KOPT-K1 (cell line): ENCODE measurements at regions not wholly inside any gene's neighbourhood (a gene's known extent, or its start where the extent isn't known, plus 50 kb on each side); places are given as distances from the start of the nearest gene placed in this dataset.
"Not testable (repeated sequence)": the region's sequence is repeated elsewhere in the genome, so short reads cannot be mapped to it uniquely, and the experiment has no call there.

Experiments used
- H3K27ac ChIP-seq: fragments of 200-600 bp; sonication (generic); 2 replicates; pipeline ENCODE4 v1.5.1; 2016; ENCODE audit warnings: antibody characterized with exemption, mild to moderate bottlenecking, low read depth, low read length; ENCODE audit not compliant: poor library complexity, severe bottlenecking
- H3K36me3 ChIP-seq: fragments of 200-600 bp; sonication (generic); 2 replicates; pipeline ENCODE4 v1.5.1; 2017; ENCODE audit warnings: antibody characterized with exemption, mild to moderate bottlenecking, low read length, moderate library complexity; ENCODE audit not compliant: insufficient read depth
- H3K9me3 ChIP-seq: fragments of 200-600 bp; sonication (generic); 2 replicates; pipeline ENCODE4 v1.5.1; 2017; ENCODE audit warnings: antibody characterized with exemption, low read length, mild to moderate bottlenecking; ENCODE audit not compliant: insufficient read depth, poor library complexity, severe bottlenecking

DNA sequence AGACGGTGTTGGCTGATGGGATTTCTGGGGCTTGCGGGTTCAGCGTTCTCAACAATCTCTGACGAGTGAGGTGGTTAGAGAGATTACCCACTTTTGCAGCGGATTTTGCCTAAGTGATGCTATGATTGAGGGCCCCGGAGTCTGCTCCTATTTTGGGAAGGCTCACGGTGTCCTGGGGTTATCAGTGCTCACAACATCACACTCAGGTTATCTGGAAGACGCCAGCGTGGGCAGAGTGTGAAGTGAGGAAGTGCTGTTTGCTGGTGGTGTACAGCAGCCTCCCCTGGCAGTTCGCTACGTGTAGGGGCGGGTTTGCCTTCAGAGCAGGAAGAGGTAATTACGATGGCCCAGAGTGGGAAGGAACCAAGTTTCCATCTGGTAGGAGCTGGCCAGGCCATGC, 341.2 kb upstream of the IRX2 start:
- no peak overlapping the region for H3K27ac ChIP-seq
- no peaks in the 10 kb centered on the region for H3K36me3 ChIP-seq
- no peaks in the 10 kb centered on the region for H3K9me3 ChIP-seq

DNA sequence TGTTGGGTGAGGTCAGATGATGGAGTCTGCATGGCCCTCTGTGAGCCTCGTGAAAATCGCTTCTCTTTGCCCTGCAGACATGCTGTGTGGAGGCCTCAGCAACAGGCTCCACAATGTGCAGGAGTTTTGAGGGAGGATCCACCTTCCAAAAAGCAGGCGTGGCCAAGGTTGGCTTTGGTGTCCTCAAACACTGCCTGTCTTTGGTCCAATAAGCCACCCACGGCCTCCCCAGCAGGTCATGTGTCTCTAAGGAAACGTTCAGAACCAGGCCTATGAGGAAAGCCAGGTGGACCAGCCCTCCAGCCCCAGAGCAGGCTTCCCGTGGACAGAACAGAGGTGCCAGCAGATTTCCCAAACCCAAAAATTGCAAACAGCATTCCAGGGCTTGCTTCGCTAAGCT, 340.7 kb upstream of the IRX2 start:
- Histone ChIP-seq H3K9me3 (no peaks in the 10 kb centered on the region), H3K27ac (no peak overlapping the region), H3K36me3 (no peaks in the 10 kb centered on the region)

DNA sequence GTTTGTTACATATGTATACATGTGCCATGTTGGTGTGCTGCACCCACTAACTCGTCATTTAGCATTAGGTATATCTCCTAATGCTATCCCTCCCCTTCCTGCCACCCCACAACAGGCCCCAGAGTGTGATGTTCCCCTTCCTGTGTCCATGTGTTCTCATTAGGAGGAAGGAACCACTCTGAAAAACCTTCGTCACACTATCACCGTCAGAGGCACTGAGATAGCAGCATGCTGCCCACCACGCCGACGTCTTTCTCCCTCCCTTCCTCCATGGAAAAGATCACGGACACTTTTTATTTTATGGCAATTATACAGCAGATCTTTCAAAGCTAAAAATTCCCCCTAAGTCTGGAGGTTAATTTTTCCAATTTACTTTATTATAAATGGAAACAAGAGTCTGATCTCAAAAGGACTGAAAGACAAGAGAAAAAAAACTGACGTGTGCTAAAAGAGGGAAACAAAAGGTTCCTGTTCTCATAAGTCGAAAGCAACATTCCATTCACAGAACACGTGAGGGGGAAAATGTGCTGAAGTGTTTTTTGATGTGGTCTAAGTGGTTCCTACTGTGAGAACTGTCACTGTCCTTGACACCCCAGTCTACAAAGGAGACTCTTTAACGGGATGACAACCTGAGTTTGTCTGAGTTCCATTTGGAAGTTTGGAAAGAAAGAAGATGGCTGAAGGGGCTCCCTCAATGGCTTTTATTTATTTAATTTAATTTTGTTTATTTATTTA, 339.7 kb upstream of the IRX2 start:
- Histone ChIP-seq H3K9me3 (no peaks in the 10 kb centered on the region), H3K27ac (no peak overlapping the region), H3K36me3 (no peaks in the 10 kb centered on the region)

DNA sequence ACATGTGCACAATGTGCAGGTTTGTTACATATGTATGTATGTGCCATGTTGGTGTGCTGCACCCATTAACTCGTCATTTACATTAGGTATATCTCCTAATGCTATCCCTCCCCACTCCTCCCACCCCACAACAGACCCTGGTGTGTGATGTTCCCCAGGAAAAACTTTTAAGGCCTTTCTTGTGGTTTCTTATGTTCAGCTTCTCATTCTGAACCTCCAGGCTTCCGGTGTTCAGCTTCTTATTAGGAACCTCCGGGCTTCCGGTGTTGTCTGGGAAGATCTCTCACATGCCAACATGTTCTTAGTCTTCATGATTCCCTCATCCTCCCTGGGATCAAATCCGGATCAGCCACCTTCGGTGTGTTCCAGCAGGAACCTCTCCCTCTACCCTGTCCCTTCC, 338.8 kb upstream of the IRX2 start:
- H3K36me3 ChIP-seq, H3K27ac ChIP-seq, H3K9me3 ChIP-seq: not testable (repeated sequence)

DNA sequence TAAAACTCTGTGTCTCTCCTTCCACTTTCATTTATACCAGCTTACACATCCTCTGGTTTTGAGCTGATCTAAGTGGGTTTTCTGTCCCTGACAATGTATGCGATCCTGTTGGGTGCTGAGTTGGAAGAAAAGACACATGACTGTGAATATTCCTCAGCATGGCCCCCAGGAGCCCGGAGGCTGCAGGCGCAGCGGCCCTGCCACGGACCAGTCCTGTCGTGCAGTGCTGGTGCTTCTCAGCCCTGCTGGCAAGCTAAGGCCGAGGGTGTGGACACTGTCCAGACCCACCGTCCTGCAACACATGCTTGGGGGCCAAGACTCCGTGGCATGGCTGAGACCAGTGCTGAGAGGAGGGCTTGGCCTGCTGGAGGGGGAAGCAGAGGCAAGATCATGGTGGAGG, 328.9 kb upstream of the IRX2 start:
- Histone ChIP-seq H3K27ac (no peak overlapping the region), H3K36me3 (no peaks in the 10 kb centered on the region), H3K9me3 (peaks cover 26% of the 10 kb centered on the region)

DNA sequence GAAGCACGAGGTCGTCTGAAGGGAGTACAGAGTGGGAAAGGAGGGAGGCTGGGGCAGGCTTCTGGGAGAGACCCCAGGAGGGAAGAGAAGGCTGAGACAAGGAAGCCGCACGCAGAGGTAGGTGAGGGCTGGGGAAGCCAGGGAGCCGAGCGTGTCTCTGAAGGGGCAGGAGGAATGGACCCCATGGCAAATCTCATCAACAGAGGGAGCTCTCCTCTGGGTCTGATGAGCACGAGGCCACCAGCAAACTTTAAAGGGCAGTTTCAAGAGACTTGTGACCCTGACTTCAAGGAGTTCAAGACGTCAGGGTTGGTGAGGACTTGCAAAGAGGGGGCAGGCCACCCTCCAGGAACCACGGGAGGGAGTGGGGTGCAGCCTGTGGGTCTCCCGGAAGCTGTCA, 326.2 kb upstream of the IRX2 start:
- H3K9me3 ChIP-seq, result peaks cover 32% of the 10 kb centered on the region
- H3K36me3 ChIP-seq, result no peaks in the 10 kb centered on the region
- no peak overlapping the region for H3K27ac ChIP-seq

DNA sequence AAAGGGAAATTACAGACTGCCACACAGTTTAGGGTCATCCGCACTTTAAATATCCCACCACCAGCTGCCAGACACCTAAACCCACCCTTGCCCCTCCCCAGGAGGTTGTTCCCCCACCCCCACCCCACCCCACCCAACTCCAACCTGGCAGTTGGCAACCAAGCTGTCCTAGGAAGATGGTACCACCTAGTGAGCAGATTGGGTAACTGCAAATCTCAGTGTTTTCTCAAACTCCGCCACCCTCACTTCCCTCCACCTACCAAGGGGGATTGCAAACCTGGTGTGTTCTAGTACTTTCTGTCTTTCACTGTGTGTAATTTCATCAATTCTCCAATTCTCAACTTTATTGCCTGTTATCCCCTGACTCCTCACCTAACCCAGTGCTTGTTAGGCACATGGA, 323.8 kb upstream of the IRX2 start:
- Histone ChIP-seq H3K36me3 (no peaks in the 10 kb centered on the region), H3K27ac (no peak overlapping the region), H3K9me3 (peaks cover 36% of the 10 kb centered on the region)

DNA sequence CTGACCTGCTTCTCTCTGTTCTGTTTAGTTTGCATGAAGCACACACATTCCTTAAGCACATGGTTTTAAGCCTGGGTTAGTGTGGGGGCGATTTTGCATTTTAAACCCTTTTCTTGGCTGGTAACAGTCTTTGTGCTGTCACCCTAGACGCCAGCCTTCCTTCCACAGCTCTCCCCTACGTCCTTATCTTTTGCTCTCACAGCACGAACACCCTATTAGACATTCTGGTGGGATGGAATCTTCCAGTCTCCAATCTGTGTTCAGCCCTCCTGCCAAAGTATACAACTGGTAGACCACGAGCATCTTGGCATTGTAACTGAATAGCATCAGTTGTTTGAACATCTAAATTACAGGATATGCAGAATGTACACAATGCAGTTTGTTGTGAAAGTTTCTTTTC, 316.9 kb upstream of the IRX2 start:
- no peaks in the 10 kb centered on the region for H3K36me3 ChIP-seq
- no peak overlapping the region for H3K27ac ChIP-seq

DNA sequence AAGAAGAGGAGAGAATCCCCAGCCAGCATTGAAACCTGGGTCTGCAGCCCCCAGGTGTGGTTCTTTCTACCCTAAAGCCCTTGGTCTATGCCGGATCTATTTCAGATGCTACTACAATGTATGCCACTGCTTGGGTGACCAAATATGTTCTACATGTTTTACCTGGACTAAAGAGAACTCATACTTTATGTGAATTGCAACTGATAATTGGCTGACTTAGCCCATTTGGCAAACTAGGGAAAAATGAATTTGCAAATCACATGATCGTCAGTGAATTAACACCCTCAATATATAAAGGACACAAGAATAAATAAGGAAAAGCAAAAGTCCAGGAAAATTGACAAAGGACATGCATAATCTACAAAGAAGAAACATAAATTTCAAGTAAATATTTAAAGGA, 308.8 kb upstream of the IRX2 start:
- Histone ChIP-seq H3K36me3 (no peaks in the 10 kb centered on the region), H3K27ac (no peak overlapping the region), H3K9me3 (peaks cover 20% of the 10 kb centered on the region)

More for the DNA sequence above, 316.9 kb upstream of the IRX2 start:
- H3K9me3 ChIP-seq, result peaks cover 4% of the 10 kb centered on the region

DNA sequence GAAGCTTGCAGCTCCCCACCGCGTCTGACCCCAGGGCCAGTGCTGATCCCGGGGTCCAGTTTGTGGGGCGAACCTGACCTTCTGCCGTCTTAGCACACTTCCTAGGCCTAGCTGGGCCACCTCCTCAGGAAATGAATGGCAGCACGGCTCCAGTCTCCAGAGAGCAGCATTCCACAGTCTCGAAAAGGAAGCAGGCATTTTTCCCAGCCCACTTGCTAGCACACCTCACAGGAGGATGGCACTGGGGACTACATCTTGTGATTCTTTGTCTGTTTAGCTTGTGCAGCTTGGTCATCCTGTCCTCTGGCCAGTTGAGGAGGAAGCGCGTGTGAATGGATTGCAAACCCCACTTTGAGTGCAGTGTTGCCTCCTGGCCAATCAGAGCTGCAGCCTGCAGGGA, 308.0 kb upstream of the IRX2 start:
- Histone ChIP-seq H3K9me3 (peaks cover 20% of the 10 kb centered on the region), H3K36me3 (no peaks in the 10 kb centered on the region), H3K27ac (no peak overlapping the region)

DNA sequence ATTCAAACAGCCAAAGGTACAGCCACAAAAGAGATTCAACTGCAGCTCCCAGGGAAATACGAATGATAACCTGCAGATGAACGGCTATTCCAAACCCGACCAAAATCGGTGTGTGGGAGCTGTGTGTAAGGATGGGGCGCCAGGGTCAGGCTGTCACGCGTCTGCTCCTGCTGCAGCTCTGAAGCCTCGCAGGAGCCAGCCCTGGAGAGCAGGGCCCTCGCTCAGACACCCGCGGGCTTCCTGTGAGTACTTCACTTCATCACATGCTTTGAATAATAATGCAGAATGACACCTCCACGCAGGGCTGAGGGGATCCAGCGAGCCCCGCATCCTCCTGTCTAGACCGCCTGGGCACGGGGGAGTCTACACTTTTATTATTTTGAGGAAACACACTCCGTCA, 307.5 kb upstream of the IRX2 start:
- no peaks in the 10 kb centered on the region for H3K36me3 ChIP-seq
- H3K9me3 ChIP-seq, result peaks cover 20% of the 10 kb centered on the region
- no peak overlapping the region for H3K27ac ChIP-seq

DNA sequence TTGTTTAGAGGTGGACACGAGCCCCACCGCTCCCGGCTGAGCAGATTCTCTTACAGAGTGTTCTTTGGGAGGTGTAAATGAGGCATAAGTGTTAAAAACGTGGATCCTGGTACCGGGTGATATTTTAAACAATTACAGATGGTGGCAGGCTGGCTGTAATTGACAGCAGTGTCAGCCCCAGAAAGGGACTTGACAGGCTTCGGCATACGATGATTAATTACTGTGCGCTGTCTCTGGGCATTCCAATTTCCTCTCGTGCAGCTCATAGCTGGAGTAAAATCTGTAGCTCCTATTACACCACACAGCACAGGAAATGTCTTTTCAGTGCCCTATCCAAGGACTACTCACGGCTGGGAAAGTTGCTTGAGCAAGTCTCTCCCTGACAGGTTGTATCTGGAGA, 305.4 kb upstream of the IRX2 start:
- Histone ChIP-seq H3K36me3 (no peaks in the 10 kb centered on the region), H3K27ac (no peak overlapping the region), H3K9me3 (peaks cover 20% of the 10 kb centered on the region)

DNA sequence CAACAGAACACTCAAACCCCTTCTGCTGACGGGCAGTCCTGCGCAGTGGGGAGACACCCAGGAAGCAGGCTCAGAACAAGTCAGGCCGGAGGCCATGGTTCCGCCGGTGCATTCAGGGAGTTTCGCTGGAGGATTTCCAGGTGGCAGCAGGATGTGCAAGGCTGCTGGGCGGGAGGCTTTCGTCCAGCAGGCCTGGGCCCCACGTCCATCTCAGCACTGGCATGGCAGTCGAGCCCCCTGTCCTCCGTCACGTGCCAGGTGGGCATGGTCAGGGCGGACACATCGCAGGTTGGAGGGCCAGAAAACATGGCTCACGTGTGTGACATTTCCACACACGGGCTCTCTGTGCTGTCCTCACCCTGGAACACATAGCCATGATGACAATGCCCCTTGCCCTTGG, 299.9 kb upstream of the IRX2 start:
- Histone ChIP-seq H3K27ac (no peak overlapping the region), H3K9me3 (no peaks in the 10 kb centered on the region), H3K36me3 (no peaks in the 10 kb centered on the region)

DNA sequence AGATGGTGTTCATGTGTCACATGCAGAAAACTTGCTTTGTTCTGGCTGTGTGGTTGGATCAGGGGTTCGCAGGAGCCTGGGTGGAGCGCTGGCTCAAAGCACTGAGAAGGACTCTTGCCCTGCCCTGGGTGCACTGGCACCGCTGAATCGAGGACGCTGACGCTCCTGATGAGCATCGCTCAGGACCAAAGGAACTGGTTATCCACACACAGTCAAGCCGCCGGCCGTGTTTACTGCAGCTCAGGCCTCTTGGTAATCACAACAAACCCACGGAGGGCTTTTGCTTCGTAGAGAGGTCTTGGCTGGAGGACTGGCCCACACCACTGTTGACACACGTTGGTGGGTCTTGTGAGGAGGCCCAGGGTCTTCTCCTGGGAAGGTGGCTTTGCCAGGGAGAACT, 299.4 kb upstream of the IRX2 start:
- no peak overlapping the region for H3K27ac ChIP-seq
- no peaks in the 10 kb centered on the region for H3K36me3 ChIP-seq
- H3K9me3 ChIP-seq, result no peaks in the 10 kb centered on the region

DNA sequence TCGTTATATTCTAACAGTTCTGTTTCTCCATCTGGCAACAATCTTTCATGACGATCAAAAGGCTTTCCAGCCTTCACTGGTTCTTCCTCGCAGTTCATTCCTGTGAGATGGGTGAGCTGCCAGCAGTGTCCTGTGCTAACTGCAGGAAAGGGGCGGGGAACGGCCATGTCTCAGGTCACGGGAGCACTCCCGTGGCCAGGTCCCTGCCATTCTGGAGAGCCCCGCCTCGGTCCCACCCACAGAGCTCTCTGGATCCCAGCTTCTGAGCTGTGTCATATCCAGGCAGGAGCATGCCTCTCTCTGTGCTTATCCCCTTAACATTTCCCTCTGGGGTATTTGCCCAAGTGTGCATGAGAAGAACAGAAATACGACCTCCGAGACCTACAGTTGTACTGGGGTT, 297.8 kb upstream of the IRX2 start:
- Histone ChIP-seq H3K27ac (no peak overlapping the region), H3K36me3 (no peaks in the 10 kb centered on the region), H3K9me3 (no peaks in the 10 kb centered on the region)

DNA sequence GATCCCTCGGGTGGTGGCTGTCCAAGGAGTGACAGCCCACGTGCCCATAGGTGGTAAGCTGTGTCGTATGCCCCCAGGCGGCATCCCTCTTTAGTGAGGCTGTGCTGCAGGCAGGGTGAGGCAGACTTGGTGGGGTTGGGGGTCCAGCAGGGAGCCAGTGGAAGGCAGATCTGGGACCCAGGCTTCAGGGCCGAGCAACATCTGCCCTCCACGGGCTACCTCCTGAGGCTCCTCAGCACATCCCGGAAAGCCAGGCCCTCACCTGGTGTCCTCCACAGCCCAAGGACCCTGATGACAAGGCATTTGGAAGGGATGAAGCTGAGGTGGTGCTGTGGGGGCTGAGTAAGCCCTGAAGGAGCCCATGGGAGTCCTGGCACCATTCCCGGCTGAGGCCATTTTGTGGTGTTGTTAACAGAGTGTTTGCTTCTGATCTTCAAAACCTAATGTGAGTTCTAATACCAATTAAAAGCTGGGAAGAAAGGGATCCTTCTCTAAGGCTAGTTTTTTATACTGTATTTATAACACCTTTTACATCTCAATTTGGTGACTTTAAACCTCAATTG, 295.8 kb upstream of the IRX2 start:
- Histone ChIP-seq H3K9me3 (no peaks in the 10 kb centered on the region), H3K36me3 (no peaks in the 10 kb centered on the region)

More for the DNA sequence above, 295.8 kb upstream of the IRX2 start:
- H3K27ac ChIP-seq, result no peak overlapping the region
